ENCODE measurements at regions not wholly inside any gene's neighbourhood (a gene's known extent, or its start where the extent isn't known, plus 50 kb on each side); places are given as distances from the start of the nearest gene placed in this dataset.

DNA sequence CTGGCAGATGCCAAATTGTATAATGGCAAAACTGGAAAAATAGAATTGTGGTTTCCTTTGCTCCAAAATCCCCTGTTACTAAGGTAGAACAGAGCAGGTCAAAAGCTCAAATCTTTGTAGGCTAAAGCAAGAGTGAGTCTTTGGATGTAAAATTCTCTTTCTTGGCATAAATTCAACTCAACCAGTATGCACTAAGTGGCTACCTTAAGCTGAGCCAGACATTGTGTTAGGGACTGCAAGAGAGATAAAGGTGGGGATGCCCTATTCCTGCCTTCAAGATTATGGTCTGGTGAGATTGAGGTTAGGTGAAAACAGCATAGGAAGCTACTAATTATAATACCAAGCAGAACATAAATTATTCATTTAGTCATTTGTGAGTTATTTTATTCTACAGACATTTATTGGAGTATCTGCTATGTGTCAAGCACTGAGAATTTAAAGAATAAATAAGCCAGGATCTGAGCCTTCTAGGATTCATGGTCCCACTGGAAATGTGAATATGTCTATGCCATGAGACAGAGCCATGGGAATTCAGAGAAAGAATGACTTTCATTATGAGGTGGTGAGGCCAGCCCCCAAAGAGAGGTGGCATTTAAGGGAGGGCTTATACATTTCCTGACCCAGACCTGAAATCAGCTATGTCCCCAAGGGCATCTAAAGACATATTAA is 198.0 kb upstream of the NCKAP5 start:
- Histone ChIP-seq H3K27ac (ENCODE audit: low read depth, low read length) (no peak overlapping the region), H3K27me3 (ENCODE audit: insufficient read depth, low read length) (no peaks in the 10 kb centered on the region), H2AFZ (ENCODE audit: low read length, unreplicated experiment) (no peak overlapping the region), H3K79me2 (ENCODE audit: control insufficient read depth, insufficient read depth, low read length, unreplicated experiment) (no peaks in the 10 kb centered on the region), H3K4me1 (ENCODE audit: control insufficient read depth, insufficient read depth, low read length, unreplicated experiment) (no peaks in the 10 kb centered on the region), H3K4me3 (ENCODE audit: low read depth, low read length) (no peak overlapping the region), H3K36me3 (ENCODE audit: insufficient read depth, low read length) (no peaks in the 10 kb centered on the region)

DNA sequence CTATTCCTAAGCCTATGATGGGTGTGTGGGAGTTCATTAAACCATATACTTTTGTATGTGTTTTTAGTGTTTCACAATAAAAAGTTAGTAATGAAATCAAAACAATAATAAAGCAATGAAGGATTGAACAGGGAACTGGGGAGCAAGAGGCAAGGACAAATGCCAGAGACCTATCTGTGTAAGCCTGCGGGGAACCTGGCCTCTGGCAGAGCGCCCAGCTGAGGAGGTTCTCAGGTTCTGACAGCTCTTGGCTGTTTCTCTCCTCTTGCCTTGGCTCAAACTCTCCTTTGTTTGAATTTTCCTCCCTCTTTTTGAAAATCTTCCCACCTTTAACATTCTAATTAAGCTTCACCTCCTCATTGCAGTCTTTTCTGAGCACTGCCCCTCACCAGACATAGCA is 200.0 kb upstream of the NCKAP5 start:
- Histone ChIP-seq H3K4me3 (ENCODE audit: low read depth, low read length) (no peak overlapping the region), H3K27me3 (ENCODE audit: insufficient read depth, low read length) (no peaks in the 10 kb centered on the region), H3K36me3 (ENCODE audit: insufficient read depth, low read length) (no peaks in the 10 kb centered on the region), H2AFZ (ENCODE audit: low read length, unreplicated experiment) (no peak overlapping the region), H3K27ac (ENCODE audit: low read depth, low read length) (no peak overlapping the region), H3K79me2 (ENCODE audit: control insufficient read depth, insufficient read depth, low read length, unreplicated experiment) (no peaks in the 10 kb centered on the region), H3K4me1 (ENCODE audit: control insufficient read depth, insufficient read depth, low read length, unreplicated experiment) (no peaks in the 10 kb centered on the region)

DNA sequence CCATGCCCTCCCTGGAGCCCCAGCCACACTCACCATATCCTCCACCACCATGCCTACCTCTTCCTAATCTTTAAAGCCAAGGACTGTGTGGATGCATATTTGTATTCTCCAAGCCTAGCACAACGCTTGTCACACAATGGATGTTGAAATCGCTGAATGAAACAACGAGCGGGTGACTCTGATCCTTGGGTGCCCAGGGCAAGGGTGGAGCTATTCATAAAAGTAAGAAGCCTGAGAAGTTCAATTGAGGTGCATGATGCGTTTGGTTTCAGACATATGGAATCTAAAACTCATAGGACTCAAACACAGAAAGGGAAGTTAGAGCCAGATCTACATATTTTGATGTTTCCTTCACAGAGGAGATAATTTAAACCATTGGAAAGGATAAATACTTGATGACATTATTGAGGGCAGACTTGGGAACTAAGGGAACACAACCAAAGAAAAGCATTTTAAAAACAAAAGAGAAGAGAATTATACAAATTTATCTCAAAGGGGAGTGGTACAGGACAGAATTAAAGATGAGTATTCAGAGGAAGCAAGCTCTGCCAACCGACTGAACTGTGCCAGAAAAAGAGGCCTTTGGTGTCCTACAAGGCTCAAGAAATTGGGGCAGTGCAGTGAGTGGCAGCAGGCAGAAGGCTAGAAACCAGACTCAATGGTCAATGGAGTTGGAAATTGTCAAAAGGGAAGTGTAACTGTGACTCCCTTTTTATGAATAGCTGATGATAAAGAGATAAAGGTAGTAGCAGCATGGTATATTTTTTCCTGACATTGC is 200.6 kb upstream of the NCKAP5 start:
- H2AFZ ChIP-seq (ENCODE audit: low read length, unreplicated experiment) = no peak overlapping the region
- no peaks in the 10 kb centered on the region for H3K79me2 ChIP-seq (ENCODE audit: control insufficient read depth, insufficient read depth, low read length, unreplicated experiment)
- H3K27me3 ChIP-seq (ENCODE audit: insufficient read depth, low read length) = no peaks in the 10 kb centered on the region
- no peaks in the 10 kb centered on the region for H3K4me1 ChIP-seq (ENCODE audit: control insufficient read depth, insufficient read depth, low read length, unreplicated experiment)
- H3K36me3 ChIP-seq (ENCODE audit: insufficient read depth, low read length) = no peaks in the 10 kb centered on the region
- no peak overlapping the region for H3K27ac ChIP-seq (ENCODE audit: low read depth, low read length)
- no peak overlapping the region for H3K4me3 ChIP-seq (ENCODE audit: low read depth, low read length)

DNA sequence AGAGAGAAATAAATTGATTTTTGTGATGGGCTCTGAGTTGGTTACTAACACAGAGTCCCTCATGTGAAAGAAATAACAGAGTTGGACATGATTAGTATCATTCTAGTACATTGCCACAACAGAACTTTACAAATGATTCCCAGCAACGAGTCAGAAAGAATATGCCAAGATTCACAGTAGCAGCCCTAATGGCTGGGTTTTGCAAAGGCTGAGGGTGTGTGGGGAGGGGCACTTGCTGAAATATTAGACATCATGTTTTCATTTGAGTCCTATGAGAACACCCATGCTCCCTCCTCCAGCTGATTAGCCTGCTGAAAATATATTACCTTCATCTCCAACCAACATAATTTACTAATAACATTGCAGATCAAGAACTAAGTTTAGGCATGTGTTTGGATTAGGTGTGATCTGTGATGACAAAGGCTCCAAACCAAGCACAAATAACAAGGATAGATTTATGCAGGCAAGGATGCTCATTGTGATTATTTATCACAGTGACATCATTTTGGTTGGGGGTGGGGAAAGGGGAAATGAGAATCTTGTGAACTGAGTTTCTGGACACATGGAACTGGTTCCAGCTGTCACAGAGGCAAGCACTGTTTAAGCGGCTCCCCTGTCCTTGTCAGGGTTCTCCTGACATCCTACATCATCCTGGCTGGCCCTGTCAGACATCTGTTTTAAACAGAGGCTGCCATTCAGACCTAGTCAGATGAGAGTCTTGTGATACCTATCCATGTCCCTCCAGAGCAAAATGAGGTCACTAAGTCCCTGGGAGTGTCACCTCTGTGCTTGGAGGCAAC is 205.8 kb upstream of the NCKAP5 start:
- no peak overlapping the region for H2AFZ ChIP-seq (ENCODE audit: low read length, unreplicated experiment)
- H3K79me2 ChIP-seq (ENCODE audit: control insufficient read depth, insufficient read depth, low read length, unreplicated experiment) = no peaks in the 10 kb centered on the region
- H3K4me3 ChIP-seq (ENCODE audit: low read depth, low read length) = no peak overlapping the region
- no peak overlapping the region for H3K27ac ChIP-seq (ENCODE audit: low read depth, low read length)
- H3K4me1 ChIP-seq (ENCODE audit: control insufficient read depth, insufficient read depth, low read length, unreplicated experiment) = no peaks in the 10 kb centered on the region
- no peaks in the 10 kb centered on the region for H3K36me3 ChIP-seq (ENCODE audit: insufficient read depth, low read length)
- H3K27me3 ChIP-seq (ENCODE audit: insufficient read depth, low read length) = no peaks in the 10 kb centered on the region

DNA sequence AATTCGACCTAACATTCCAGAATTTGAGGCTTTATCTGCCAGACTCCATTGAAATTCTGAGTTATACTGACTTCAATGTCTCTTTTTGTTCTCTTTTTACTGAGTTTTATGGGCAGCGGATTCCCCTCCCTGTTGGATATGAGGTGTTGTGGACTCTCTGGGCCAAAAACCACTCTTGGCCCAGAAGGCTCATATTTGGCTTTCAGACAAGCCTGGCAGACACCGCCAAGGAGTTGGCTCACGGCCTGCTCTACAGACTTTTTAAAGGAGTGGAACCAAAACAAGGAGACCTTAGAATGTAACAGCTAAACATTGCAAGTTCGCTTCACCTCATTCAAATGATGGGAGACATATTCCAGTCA is 206.4 kb upstream of the NCKAP5 start:
- H3K27me3 ChIP-seq (ENCODE audit: insufficient read depth, low read length) = no peaks in the 10 kb centered on the region
- no peaks in the 10 kb centered on the region for H3K36me3 ChIP-seq (ENCODE audit: insufficient read depth, low read length)
- no peak overlapping the region for H3K4me3 ChIP-seq (ENCODE audit: low read depth, low read length)
- no peak overlapping the region for H3K27ac ChIP-seq (ENCODE audit: low read depth, low read length)
- H2AFZ ChIP-seq (ENCODE audit: low read length, unreplicated experiment) = no peak overlapping the region
- no peaks in the 10 kb centered on the region for H3K79me2 ChIP-seq (ENCODE audit: control insufficient read depth, insufficient read depth, low read length, unreplicated experiment)
- H3K4me1 ChIP-seq (ENCODE audit: control insufficient read depth, insufficient read depth, low read length, unreplicated experiment) = peaks cover under 1% of the 10 kb centered on the region

DNA sequence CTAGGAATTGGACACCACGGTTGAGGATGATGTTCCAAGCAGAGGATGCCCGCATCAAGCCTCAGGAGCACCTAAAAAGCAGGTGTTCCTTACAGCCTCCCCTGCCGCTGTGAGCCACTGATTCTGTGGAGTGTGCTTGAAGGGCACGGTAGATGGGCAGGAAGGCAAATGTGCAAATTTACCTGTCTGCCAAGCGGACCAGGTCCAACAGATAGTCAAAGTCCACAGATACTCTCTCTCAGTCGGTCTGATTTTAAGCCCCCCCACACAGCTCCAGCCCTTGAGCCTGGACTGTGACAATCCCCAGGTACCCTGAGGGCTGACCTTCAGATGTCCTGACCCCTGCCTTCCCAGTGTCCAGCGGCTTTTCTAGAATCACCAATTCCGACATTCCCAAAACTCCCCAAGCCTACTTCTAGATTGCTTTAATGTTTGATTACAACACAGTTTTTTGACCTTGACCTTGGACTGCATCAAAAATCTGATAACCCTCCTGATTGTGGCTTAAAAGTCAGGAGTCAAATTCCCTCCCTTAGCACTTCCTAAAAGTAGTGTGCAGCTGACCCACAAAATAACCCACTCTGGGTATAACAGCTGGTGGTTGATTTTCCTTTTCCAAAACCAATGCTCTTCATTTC is 208.8 kb upstream of the NCKAP5 start:
- Histone ChIP-seq H3K27ac (ENCODE audit: low read depth, low read length) (no peak overlapping the region), H3K36me3 (ENCODE audit: insufficient read depth, low read length) (no peaks in the 10 kb centered on the region), H3K4me1 (ENCODE audit: control insufficient read depth, insufficient read depth, low read length, unreplicated experiment) (peaks cover 4% of the 10 kb centered on the region), H3K4me3 (ENCODE audit: low read depth, low read length) (no peak overlapping the region), H2AFZ (ENCODE audit: low read length, unreplicated experiment) (no peak overlapping the region), H3K79me2 (ENCODE audit: control insufficient read depth, insufficient read depth, low read length, unreplicated experiment) (no peaks in the 10 kb centered on the region), H3K27me3 (ENCODE audit: insufficient read depth, low read length) (no peaks in the 10 kb centered on the region)

DNA sequence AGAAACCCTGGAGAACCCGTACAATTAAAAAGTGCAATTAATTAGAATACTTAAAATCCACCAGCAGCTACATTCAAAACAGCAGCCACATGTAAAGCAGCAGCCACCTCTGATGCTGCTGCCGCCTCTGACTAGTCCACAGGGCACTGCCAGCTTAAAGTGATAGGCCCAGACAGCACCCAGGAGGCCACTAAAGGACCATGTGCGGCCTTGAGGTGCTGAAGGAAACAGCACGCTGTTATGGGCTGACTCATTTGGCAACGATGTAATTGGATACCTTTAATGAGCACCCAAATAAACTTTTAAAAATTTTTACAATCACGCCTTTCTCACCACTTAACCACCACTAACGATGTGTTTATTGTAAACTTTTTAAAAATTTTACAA is 209.3 kb upstream of the NCKAP5 start:
- Histone ChIP-seq H3K4me1 (ENCODE audit: control insufficient read depth, insufficient read depth, low read length, unreplicated experiment) (peaks cover 4% of the 10 kb centered on the region), H3K79me2 (ENCODE audit: control insufficient read depth, insufficient read depth, low read length, unreplicated experiment) (no peaks in the 10 kb centered on the region), H3K27me3 (ENCODE audit: insufficient read depth, low read length) (no peaks in the 10 kb centered on the region), H3K36me3 (ENCODE audit: insufficient read depth, low read length) (no peaks in the 10 kb centered on the region), H2AFZ (ENCODE audit: low read length, unreplicated experiment) (no peak overlapping the region), H3K4me3 (ENCODE audit: low read depth, low read length) (no peak overlapping the region), H3K27ac (ENCODE audit: low read depth, low read length) (no peak overlapping the region)

DNA sequence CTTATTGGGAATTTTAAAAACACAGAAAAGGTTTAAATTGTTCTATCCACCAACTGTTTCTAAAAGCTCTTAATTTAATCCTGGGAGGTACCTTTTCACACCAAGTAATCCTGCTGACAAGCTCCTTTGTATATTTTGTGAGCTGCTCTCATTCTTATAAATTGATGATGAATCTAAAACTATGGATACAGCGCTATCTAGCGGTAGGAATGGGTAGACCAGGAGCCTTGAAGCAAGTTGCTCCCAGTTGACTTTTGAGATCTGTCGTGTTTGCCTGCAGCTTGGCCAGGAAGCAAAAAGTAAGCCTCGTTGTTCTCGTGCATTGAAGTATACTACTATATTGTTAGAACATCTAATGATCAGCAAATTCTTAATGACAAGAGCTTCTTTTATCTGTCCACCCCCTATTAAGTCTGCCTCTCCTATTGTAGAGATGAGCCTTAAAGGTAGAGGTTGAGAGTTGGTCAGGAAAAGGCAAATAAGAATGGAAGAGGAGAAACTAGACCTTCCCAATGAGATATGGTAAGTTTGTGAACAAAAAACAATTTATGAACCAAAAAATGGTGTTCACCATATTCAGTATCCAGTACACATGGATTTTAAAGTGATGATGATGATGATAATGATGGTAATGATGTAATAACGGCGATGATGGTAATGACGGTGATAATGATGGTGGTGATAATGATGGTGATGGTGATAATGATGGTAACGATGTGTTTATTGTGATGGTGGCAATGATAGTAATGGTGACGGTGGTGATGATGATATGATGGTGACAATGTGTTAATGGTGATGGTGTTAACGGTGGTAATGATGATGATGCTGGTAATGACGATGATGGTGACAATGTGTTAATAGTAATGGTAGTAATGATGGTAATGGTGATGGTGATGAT is 212.1 kb upstream of the NCKAP5 start:
- no peak overlapping the region for H2AFZ ChIP-seq (ENCODE audit: low read length, unreplicated experiment)

DNA sequence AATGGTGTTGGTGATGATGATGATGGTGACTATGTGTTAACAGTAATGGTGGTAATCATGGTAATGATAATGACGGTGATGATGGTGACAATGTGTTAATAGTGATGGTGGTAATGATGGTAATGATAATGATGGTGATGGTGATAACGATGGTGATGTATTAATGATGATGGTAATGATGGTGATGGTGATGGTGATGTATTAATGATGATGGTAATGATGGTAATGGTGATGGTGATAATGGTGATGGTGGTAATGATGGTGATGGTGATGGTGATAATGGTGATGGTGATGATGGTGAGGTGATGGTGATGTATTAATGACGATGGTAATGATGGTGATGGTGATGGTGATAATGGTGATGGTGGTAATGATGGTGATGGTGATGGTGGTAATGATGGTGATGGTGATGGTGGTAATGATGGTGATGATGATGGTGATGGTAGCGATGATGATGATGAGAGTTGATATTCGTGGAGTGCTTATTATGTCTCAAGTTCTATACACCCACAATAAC is 212.8 kb upstream of the NCKAP5 start:
- Histone ChIP-seq H2AFZ (ENCODE audit: low read length, unreplicated experiment) (no peak overlapping the region), H3K79me2 (ENCODE audit: control insufficient read depth, insufficient read depth, low read length, unreplicated experiment) (no peaks in the 10 kb centered on the region), H3K27ac (ENCODE audit: low read depth, low read length) (no peak overlapping the region), H3K4me1 (ENCODE audit: control insufficient read depth, insufficient read depth, low read length, unreplicated experiment) (peaks cover 4% of the 10 kb centered on the region), H3K4me3 (ENCODE audit: low read depth, low read length) (no peak overlapping the region), H3K36me3 (ENCODE audit: insufficient read depth, low read length) (no peaks in the 10 kb centered on the region), H3K27me3 (ENCODE audit: insufficient read depth, low read length) (no peaks in the 10 kb centered on the region)

More for the DNA sequence above, 212.1 kb upstream of the NCKAP5 start:
- Histone ChIP-seq H3K27ac (ENCODE audit: low read depth, low read length) (no peak overlapping the region), H3K36me3 (ENCODE audit: insufficient read depth, low read length) (no peaks in the 10 kb centered on the region), H3K4me3 (ENCODE audit: low read depth, low read length) (no peak overlapping the region), H3K79me2 (ENCODE audit: control insufficient read depth, insufficient read depth, low read length, unreplicated experiment) (no peaks in the 10 kb centered on the region), H3K27me3 (ENCODE audit: insufficient read depth, low read length) (no peaks in the 10 kb centered on the region), H3K4me1 (ENCODE audit: control insufficient read depth, insufficient read depth, low read length, unreplicated experiment) (peaks cover 4% of the 10 kb centered on the region)

DNA sequence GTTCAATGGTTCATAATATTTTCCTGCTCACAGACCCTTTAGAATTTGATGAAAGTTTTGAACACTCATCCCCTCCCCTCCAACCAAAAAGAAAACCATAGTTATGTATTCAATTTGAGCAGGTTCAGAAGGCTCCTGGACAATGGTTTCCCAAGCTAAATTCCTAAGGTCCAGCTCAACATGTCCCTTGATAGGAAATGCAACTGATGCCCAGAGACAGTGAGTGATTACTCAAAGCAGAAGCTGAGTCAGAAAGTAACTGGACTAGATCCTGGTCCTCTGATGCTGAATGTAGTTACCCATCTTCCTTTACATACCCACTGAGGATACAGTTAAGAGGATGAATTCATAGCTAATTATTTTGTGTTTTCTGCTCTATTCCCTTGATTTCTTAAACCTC is 218.9 kb upstream of the NCKAP5 start:
- Histone ChIP-seq H3K79me2 (ENCODE audit: control insufficient read depth, insufficient read depth, low read length, unreplicated experiment) (no peaks in the 10 kb centered on the region), H3K4me1 (ENCODE audit: control insufficient read depth, insufficient read depth, low read length, unreplicated experiment) (peaks cover 37% of the 10 kb centered on the region), H3K36me3 (ENCODE audit: insufficient read depth, low read length) (no peaks in the 10 kb centered on the region), H2AFZ (ENCODE audit: low read length, unreplicated experiment) (no peak overlapping the region), H3K4me3 (ENCODE audit: low read depth, low read length) (no peak overlapping the region), H3K27me3 (ENCODE audit: insufficient read depth, low read length) (no peaks in the 10 kb centered on the region), H3K27ac (ENCODE audit: low read depth, low read length) (peak overlapping the region; percentile 55)

Measured in ACC112 (cell line).